ENCODE measurements at regions not wholly inside any gene's neighbourhood (a gene's known extent, or its start where the extent isn't known, plus 50 kb on each side); places are given as distances from the start of the nearest gene placed in this dataset.

GRCh38 chr3:162132981-162133380, 636.4 kb downstream of the OTOL1 start:
- TF ChIP-seq CREB1 (IDR thresholded peaks at IDR 0.05; ENCODE audit: low read depth): no peak
- no peak for TF ChIP-seq TAF1 (IDR thresholded peaks at IDR 0.05; ENCODE audit: low read depth)
- TF ChIP-seq CEBPB (IDR thresholded peaks at IDR 0.05): no peak
- TF ChIP-seq RAD21 (IDR thresholded peaks at IDR 0.05; ENCODE audit: low read depth): no peak
- TF ChIP-seq NFIC (IDR thresholded peaks at IDR 0.05): no peak
- no peak for TF ChIP-seq EP300 (IDR thresholded peaks at IDR 0.05; ENCODE audit: borderline replicate concordance)
- no peak for TF ChIP-seq TEAD4 (IDR thresholded peaks at IDR 0.05)
- no peak for TF ChIP-seq YY1 (IDR thresholded peaks at IDR 0.05; ENCODE audit: low read depth)
- TF ChIP-seq FOXM1 (IDR thresholded peaks at IDR 0.05; ENCODE audit: borderline replicate concordance, low read depth): no peak
- TF ChIP-seq TCF12 (IDR thresholded peaks at IDR 0.05; ENCODE audit: low read depth): no peak
- TF ChIP-seq REST (IDR thresholded peaks at IDR 0.05; ENCODE audit: low read depth): no peak
- TF ChIP-seq ZBTB7A (IDR thresholded peaks at IDR 0.05; ENCODE audit: low read depth): no peak
- TF ChIP-seq USF1 (IDR thresholded peaks at IDR 0.05): no peak
- TF ChIP-seq MAX (IDR thresholded peaks at IDR 0.05): no peak
